HepG2 (cell line): ENCODE measurements at regions not wholly inside any gene's neighbourhood (a gene's known extent, or its start where the extent isn't known, plus 50 kb on each side); places are given as distances from the start of the nearest gene placed in this dataset.

Experiments
- NFATC3 ChIP-seq: sonication (generic); formaldehyde crosslinking; IDR thresholded peaks from 2 replicates; pipeline ENCODE4 v1.5.1; 2020; ENCODE audit warnings: mild to moderate bottlenecking, missing genetic modification reagents
- POLR2A ChIP-seq, 2 experiments: IDR thresholded peaks; 2 replicates each; pipeline ENCODE4 v1.6.1; 2011; ENCODE audit warnings: low read depth in 2 of 2, low read length in 2 of 2, mild to moderate bottlenecking in 1 of 2, moderate library complexity in 1 of 2; ENCODE audit not compliant: insufficient read depth in 1 of 2
- RAD21 ChIP-seq: fragments of 450-650 bp; formaldehyde crosslinking; IDR thresholded peaks from 2 replicates; pipeline ENCODE4 v1.5.0; 2020; ENCODE audit warnings: mild to moderate bottlenecking
- U2AF2 ChIP-seq: fragments of 200-400 bp; formaldehyde crosslinking; IDR thresholded peaks from 2 replicates; pipeline ENCODE4 v1.6.1; 2017; ENCODE audit warnings: low read depth, mild to moderate bottlenecking, low read length
- ZNF282 ChIP-seq: fragments of 450-650 bp; IDR thresholded peaks from 2 replicates; pipeline ENCODE4 v1.6.1; 2018; ENCODE audit not compliant: partially characterized antibody
- TF ChIP-seq, protein P1 (sequence below): sonication (generic); formaldehyde crosslinking; IDR thresholded peaks from 2 replicates; pipeline ENCODE4 v1.4.0; 2020; ENCODE audit warnings: mild to moderate bottlenecking, missing genetic modification reagents
- TF ChIP-seq, protein P2 (sequence below): sonication (generic); formaldehyde crosslinking; IDR thresholded peaks from 2 replicates; pipeline ENCODE4 v1.5.0; 2020; ENCODE audit warnings: mild to moderate bottlenecking, missing genetic modification reagents, moderate library complexity

DNA sequence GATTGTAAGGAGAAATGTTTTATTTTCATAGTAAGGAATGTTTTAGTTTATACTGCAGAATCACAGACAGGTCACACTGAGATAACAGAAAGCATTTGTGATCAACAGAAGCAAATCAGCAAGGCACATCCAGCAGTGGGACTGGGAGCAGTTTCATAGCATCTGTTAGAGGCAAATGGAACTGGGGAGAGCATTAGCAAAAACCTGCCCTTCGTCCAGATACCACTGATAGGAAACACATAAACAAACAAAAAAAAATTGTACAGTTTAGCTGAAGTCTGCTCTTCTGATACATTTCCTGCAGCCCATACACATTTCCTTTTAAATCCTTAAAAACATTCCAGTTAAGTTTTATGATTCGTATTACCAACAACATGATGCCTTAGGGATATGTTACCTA lies 374.3 kb downstream of the PCDH7 start:
- TF ChIP-seq RAD21 (CRISPR knock-in tag) (no peak), POLR2A (IDR thresholded peaks at IDR 0.05; ENCODE audit: insufficient read depth in 1 of 2, low read depth in 2 of 2, low read length in 2 of 2) (no peak), NFATC3 (CRISPR knock-in tag) (no peak), U2AF2 (no peak), ZNF282 (no peak)
- TF ChIP-seq, protein P1, sequence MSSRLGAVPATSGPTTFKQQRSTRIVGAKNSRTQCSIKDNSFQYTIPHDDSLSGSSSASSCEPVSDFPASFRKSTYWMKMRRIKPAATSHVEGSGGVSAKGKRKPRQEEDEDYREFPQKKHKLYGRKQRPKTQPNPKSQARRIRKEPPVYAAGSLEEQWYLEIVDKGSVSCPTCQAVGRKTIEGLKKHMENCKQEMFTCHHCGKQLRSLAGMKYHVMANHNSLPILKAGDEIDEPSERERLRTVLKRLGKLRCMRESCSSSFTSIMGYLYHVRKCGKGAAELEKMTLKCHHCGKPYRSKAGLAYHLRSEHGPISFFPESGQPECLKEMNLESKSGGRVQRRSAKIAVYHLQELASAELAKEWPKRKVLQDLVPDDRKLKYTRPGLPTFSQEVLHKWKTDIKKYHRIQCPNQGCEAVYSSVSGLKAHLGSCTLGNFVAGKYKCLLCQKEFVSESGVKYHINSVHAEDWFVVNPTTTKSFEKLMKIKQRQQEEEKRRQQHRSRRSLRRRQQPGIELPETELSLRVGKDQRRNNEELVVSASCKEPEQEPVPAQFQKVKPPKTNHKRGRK (CRISPR knock-in tag) = no peak
- TF ChIP-seq, protein P2, sequence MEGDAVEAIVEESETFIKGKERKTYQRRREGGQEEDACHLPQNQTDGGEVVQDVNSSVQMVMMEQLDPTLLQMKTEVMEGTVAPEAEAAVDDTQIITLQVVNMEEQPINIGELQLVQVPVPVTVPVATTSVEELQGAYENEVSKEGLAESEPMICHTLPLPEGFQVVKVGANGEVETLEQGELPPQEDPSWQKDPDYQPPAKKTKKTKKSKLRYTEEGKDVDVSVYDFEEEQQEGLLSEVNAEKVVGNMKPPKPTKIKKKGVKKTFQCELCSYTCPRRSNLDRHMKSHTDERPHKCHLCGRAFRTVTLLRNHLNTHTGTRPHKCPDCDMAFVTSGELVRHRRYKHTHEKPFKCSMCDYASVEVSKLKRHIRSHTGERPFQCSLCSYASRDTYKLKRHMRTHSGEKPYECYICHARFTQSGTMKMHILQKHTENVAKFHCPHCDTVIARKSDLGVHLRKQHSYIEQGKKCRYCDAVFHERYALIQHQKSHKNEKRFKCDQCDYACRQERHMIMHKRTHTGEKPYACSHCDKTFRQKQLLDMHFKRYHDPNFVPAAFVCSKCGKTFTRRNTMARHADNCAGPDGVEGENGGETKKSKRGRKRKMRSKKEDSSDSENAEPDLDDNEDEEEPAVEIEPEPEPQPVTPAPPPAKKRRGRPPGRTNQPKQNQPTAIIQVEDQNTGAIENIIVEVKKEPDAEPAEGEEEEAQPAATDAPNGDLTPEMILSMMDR (CRISPR knock-in tag) = no peak
